ENCODE measurements at regions not wholly inside any gene's neighbourhood (a gene's known extent, or its start where the extent isn't known, plus 50 kb on each side); places are given as distances from the start of the nearest gene placed in this dataset.
A peak's percentile ranks its signal among the peaks of the same experiment; 100 is the strongest.

GRCh38 chr10:61606959-61607907 is 55.5 kb upstream of the CABCOCO1 start:
- ChIA-PET CTCF (interaction anchor here (0.6 to 2.0 kb wide), 8 partner anchors 9 to 126 kb away, joined by 3 to 9 read pairs (median 3); no protein-coding TSS in a partner anchor), POLR2A (no interaction called here), RAD21 (ENCODE audit: low non-redundant PET in 1 of 2, low total read pairs in 2 of 2, uncharacterized antibody in 2 of 2, unreplicated experiment in 2 of 2) (no interaction called here)
- Histone ChIP-seq H4K20me1 (ENCODE audit: insufficient read depth) (no peaks in the 10 kb centered on the region), H3K36me3 (ENCODE audit: control insufficient read depth in 1 of 2, insufficient read depth in 2 of 2, low read length in 2 of 2) (no peaks in the 10 kb centered on the region), H3K4me2 (ENCODE audit: low read length) (no peak overlapping the region), H3K9ac (ENCODE audit: low read length) (no peak overlapping the region), H3K9me3 (ENCODE audit: control insufficient read depth in 1 of 2, insufficient read depth in 1 of 2, low read depth in 1 of 2, low read length in 2 of 2) (no peaks in the 10 kb centered on the region), H3K27me3 (ENCODE audit: insufficient read depth, low read length) (no peaks in the 10 kb centered on the region), H2AFZ (ENCODE audit: low read depth, low read length, poor library complexity, severe bottlenecking) (no peak overlapping the region), H3K27ac (ENCODE audit: low read depth, low read length) (no peak overlapping the region), H3K4me3 (replicated peaks in 1 of 2; ENCODE audit: low read depth in 1 of 2, low read length in 2 of 2) (no peak overlapping the region), H3K4me1 (ENCODE audit: control insufficient read depth in 1 of 2, insufficient read depth in 2 of 2, low read length in 2 of 2) (no peaks in the 10 kb centered on the region), H3K79me2 (ENCODE audit: insufficient read depth, low read length) (no peaks in the 10 kb centered on the region), H3K9me2 (ENCODE audit: insufficient read depth) (no peaks in the 10 kb centered on the region)
- intact Hi-C loops (cut with micrococcal nuclease): no loop called here
- ATAC-seq (peak; percentile 72; the same call in 1 of the 2 replicates), DNase-seq (ENCODE audit: low read depth, low spot score) (peak; percentile 19)
- TF ChIP-seq FOSL1 (IDR thresholded peaks at IDR 0.05; ENCODE audit: low read depth) (no peak), POLR2A (IDR thresholded peaks at IDR 0.05; ENCODE audit: borderline replicate concordance, extremely low read depth, insufficient read depth, insufficient read length) (no peak), ATF3 (IDR thresholded peaks at IDR 0.05) (no peak), ZFX (IDR thresholded peaks at IDR 0.05) (no peak), RAD21 (IDR thresholded peaks at IDR 0.05; ENCODE audit: low read depth) (peak; percentile 36), CBX3 (IDR thresholded peaks at IDR 0.05; ENCODE audit: low read depth) (no peak), REST (IDR thresholded peaks at IDR 0.05; ENCODE audit: low read depth) (no peak), ZBTB33 (IDR thresholded peaks at IDR 0.05; ENCODE audit: extremely low read depth, insufficient replicate concordance, low read length) (no peak), CTCF (IDR thresholded peaks at IDR 0.05 in 2 of 3, conservative IDR thresholded peaks at IDR 0.05 in 1 of 3; ENCODE audit: borderline replicate concordance in 1 of 3, insufficient read depth in 1 of 3, low read depth in 2 of 3, low read length in 2 of 3) (peak; percentile 8 to 79 (median 67); a peak in 4 of 6 replicates)
- BruUV-seq (replicated peaks): no TSS peak

Data from HCT116 (cell line).